ENCODE measurements at regions not wholly inside any gene's neighbourhood (a gene's known extent, or its start where the extent isn't known, plus 50 kb on each side); places are given as distances from the start of the nearest gene placed in this dataset.

DNA sequence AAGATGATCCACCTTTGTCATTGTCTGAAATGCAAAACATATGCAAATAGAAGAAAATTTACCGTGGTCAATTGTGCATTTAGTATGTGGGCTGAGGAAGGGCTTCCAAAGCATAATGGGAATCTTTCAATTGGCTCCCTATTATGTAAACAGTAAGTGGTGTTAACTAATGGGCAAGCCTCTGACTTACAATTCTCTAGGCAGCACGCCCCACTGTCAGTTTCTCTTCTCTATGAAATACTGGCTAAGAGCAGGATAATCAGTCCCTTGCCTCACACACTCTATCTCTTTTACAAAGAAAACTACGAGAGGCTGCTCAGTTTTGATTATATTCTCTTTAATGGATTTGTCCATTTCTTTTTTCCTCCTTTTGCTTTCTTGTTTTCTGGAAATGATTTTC is 1272.6 kb downstream of the PCDH19 start (continued):
- TF ChIP-seq ZNF843 (tag by site-specific recombination; IDR thresholded peaks at IDR 0.05) = no peak
- no peak for TF ChIP-seq ZNF658 (tag by site-specific recombination; IDR thresholded peaks at IDR 0.05)

DNA sequence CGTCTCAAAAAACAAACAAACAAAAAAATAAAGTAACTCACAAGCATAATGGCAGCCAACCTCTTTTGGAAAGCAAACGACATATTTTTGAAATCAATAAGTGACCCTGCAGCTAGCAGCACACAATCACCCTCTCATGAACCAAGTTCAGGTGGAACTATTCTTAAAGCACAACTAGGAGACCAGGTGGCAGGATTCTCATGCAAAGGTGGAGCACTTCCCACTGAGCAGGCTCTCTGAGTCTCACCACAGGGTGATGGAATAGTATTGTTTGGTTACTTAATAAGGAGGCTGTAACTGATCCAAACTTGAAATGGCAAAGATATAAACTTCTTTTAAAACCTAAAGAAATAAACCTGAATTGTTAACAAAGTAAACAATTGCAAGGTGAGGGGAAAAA is 1293.1 kb downstream of the PCDH19 start:
- ChIA-PET POLR2A (no interaction called here), CTCF (interaction anchor here (0.6 kb wide), 1 partner anchor 40 kb away, joined by 4 read pairs; no protein-coding TSS in a partner anchor)
- no peak overlapping the region for H3K27ac ChIP-seq (ENCODE audit: extremely low read depth, low read depth, low read length)

GRCh38 chrX:99095965-99096635 is 1314.0 kb downstream of the PCDH19 start:
- Histone ChIP-seq H3K27ac (ENCODE audit: extremely low read depth, low read depth, low read length) (no peak overlapping the region), H3K36me3 (ENCODE audit: control insufficient read depth in 2 of 2, insufficient read depth in 1 of 2, low read length in 2 of 2) (no peaks in the 10 kb centered on the region), H3K9me3 (ENCODE audit: control insufficient read depth, insufficient read depth, low read depth, low read length) (no peaks in the 10 kb centered on the region), H3K4me1 (ENCODE audit: control insufficient read depth, insufficient read depth, low read length) (no peaks in the 10 kb centered on the region), H3K4me3 (ENCODE audit: low read depth, low read length) (no peak overlapping the region)
- ChIA-PET POLR2A (no interaction called here), CTCF (interaction anchor here (0.6 kb wide), 1 partner anchor 177 kb away, joined by 3 read pairs; no protein-coding TSS in a partner anchor)
- TF ChIP-seq ZNF791 (tag by site-specific recombination; IDR thresholded peaks at IDR 0.05) = no peak
- no peak for TF ChIP-seq ZNF777 (tag by site-specific recombination; IDR thresholded peaks at IDR 0.05; ENCODE audit: borderline replicate concordance)
- TF ChIP-seq, protein P1, sequence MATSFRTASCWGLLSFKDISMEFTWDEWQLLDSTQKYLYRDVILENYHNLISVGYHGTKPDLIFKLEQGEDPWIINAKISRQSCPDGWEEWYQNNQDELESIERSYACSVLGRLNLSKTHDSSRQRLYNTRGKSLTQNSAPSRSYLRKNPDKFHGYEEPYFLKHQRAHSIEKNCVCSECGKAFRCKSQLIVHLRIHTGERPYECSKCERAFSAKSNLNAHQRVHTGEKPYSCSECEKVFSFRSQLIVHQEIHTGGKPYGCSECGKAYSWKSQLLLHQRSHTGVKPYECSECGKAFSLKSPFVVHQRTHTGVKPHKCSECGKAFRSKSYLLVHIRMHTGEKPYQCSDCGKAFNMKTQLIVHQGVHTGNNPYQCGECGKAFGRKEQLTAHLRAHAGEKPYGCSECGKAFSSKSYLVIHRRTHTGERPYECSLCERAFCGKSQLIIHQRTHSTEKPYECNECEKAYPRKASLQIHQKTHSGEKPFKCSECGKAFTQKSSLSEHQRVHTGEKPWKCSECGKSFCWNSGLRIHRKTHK (tag by site-specific recombination; IDR thresholded peaks at IDR 0.05) = no peak

More for the DNA sequence above, 1293.1 kb downstream of the PCDH19 start:
- Histone ChIP-seq H3K36me3 (ENCODE audit: control insufficient read depth in 2 of 2, insufficient read depth in 1 of 2, low read length in 2 of 2) (no peaks in the 10 kb centered on the region), H3K4me3 (ENCODE audit: low read depth, low read length) (no peak overlapping the region), H3K4me1 (ENCODE audit: control insufficient read depth, insufficient read depth, low read length) (no peaks in the 10 kb centered on the region), H3K9me3 (ENCODE audit: control insufficient read depth, insufficient read depth, low read depth, low read length) (no peaks in the 10 kb centered on the region)
- TF ChIP-seq ZBTB20 (tag by site-specific recombination; IDR thresholded peaks at IDR 0.05) (no peak), ZIC2 (tag by site-specific recombination; IDR thresholded peaks at IDR 0.05) (no peak), ZNF624 (tag by site-specific recombination; IDR thresholded peaks at IDR 0.05) (no peak), ZNF677 (tag by site-specific recombination; IDR thresholded peaks at IDR 0.05) (no peak), SETDB1 (IDR thresholded peaks at IDR 0.05; ENCODE audit: insufficient read length, low read length) (no peak), ZNF701 (tag by site-specific recombination; IDR thresholded peaks at IDR 0.05) (no peak), ZNF266 (tag by site-specific recombination; IDR thresholded peaks at IDR 0.05; ENCODE audit: low read depth) (no peak), BCL11B (tag by site-specific recombination; IDR thresholded peaks at IDR 0.05; ENCODE audit: low read depth) (no peak), ZNF404 (tag by site-specific recombination; IDR thresholded peaks at IDR 0.05) (no peak), ZNF112 (tag by site-specific recombination; IDR thresholded peaks at IDR 0.05) (no peak), ZFP3 (tag by site-specific recombination; IDR thresholded peaks at IDR 0.05; ENCODE audit: low read depth) (no peak), KLF8 (tag by site-specific recombination; IDR thresholded peaks at IDR 0.05) (no peak), HIC1 (tag by site-specific recombination; IDR thresholded peaks at IDR 0.05) (no peak), ZXDB (tag by site-specific recombination; IDR thresholded peaks at IDR 0.05) (no peak), ZNF433 (tag by site-specific recombination; IDR thresholded peaks at IDR 0.05; ENCODE audit: low read depth) (no peak), ZNF660 (tag by site-specific recombination; IDR thresholded peaks at IDR 0.05) (no peak), ZNF623 (tag by site-specific recombination; IDR thresholded peaks at IDR 0.05) (no peak), ZNF792 (tag by site-specific recombination; IDR thresholded peaks at IDR 0.05) (no peak), ZNF521 (tag by site-specific recombination; IDR thresholded peaks at IDR 0.05) (no peak), ZNF561 (tag by site-specific recombination; IDR thresholded peaks at IDR 0.05; ENCODE audit: borderline replicate concordance) (no peak)

Measured in HEK293 (cell line).